ENCODE measurements at regions not wholly inside any gene's neighbourhood (a gene's known extent, or its start where the extent isn't known, plus 50 kb on each side); places are given as distances from the start of the nearest gene placed in this dataset.
"Not testable (repeated sequence)": the region's sequence is repeated elsewhere in the genome, so short reads cannot be mapped to it uniquely, and the experiment has no call there.

- no peak overlapping the region for H3K4me3 ChIP-seq
- H3K4me1 ChIP-seq (replicated peaks in 1 of 2), result no peaks in the 10 kb centered on the region
- TF ChIP-seq POLR2A (IDR thresholded peaks at IDR 0.05), result no peak
- TF ChIP-seq, protein P1, sequence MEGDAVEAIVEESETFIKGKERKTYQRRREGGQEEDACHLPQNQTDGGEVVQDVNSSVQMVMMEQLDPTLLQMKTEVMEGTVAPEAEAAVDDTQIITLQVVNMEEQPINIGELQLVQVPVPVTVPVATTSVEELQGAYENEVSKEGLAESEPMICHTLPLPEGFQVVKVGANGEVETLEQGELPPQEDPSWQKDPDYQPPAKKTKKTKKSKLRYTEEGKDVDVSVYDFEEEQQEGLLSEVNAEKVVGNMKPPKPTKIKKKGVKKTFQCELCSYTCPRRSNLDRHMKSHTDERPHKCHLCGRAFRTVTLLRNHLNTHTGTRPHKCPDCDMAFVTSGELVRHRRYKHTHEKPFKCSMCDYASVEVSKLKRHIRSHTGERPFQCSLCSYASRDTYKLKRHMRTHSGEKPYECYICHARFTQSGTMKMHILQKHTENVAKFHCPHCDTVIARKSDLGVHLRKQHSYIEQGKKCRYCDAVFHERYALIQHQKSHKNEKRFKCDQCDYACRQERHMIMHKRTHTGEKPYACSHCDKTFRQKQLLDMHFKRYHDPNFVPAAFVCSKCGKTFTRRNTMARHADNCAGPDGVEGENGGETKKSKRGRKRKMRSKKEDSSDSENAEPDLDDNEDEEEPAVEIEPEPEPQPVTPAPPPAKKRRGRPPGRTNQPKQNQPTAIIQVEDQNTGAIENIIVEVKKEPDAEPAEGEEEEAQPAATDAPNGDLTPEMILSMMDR (IDR thresholded peaks at IDR 0.05), result no peak
- no peak overlapping the region for H3K27ac ChIP-seq
- 76 to 85% (median 78%) methylated on average over 6 of the region's 6 CpGs for WGBS, 4 donors
- DNase-seq, result no peak
- intact Hi-C loops (cut with DNase I), result no loop called here
- H3K27me3 ChIP-seq, result no peaks in the 10 kb centered on the region
- H3K36me3 ChIP-seq (replicated peaks in 1 of 2), result no peaks in the 10 kb centered on the region
- H3K9me3 ChIP-seq (replicated peaks in 1 of 3), result no peaks in the 10 kb centered on the region
Observed at GRCh38 chr1:47661040-47661439, 223.2 kb downstream of the FOXD2 start.

DNA sequence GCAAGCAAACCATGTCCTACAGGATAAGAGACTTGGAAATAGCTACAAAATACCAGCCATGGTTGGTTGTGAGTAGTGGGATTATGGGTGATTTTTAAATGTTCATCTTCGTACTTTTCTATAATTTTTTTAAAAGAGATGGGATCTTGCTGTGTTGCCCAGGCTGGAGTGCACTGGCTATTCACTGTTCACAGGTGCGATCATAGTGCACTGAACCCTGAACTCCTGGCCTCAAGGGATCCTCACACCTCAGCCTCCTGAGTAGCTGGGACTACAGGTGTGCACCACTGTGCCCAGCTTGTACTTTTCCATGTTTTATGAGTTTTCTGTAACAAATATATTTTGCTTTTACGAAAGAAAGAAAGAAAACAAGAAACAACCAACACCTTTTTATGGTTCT, 224.2 kb downstream of the FOXD2 start:
- WGBS, 4 donors, result 79 to 90% (median 85%) methylated on average over 3 of the region's 3 CpGs
- H3K36me3 ChIP-seq (replicated peaks in 1 of 2), result no peaks in the 10 kb centered on the region
- no peak overlapping the region for H3K4me3 ChIP-seq
- DNase-seq, result no peak
- no peaks in the 10 kb centered on the region for H3K27me3 ChIP-seq
- H3K27ac ChIP-seq, result no peak overlapping the region
- H3K9me3 ChIP-seq (replicated peaks in 1 of 3), result no peaks in the 10 kb centered on the region
- TF ChIP-seq POLR2A (IDR thresholded peaks at IDR 0.05), result no peak
- TF ChIP-seq, protein P1 (IDR thresholded peaks at IDR 0.05), result no peak
- no peaks in the 10 kb centered on the region for H3K4me1 ChIP-seq (replicated peaks in 1 of 2)
- intact Hi-C loops (cut with DNase I), result no loop called here

GRCh38 chr1:47663286-47663685, 225.4 kb downstream of the FOXD2 start:
- Histone ChIP-seq H3K36me3 (replicated peaks in 1 of 2) (no peaks in the 10 kb centered on the region), H3K27ac (no peak overlapping the region), H3K4me3 (no peak overlapping the region), H3K9me3 (replicated peaks in 1 of 3) (no peaks in the 10 kb centered on the region), H3K27me3 (no peaks in the 10 kb centered on the region), H3K4me1 (replicated peaks in 1 of 2) (no peaks in the 10 kb centered on the region)
- intact Hi-C loops (cut with DNase I), result no loop called here
- TF ChIP-seq, protein P1 (IDR thresholded peaks at IDR 0.05), result no peak
- no peak for TF ChIP-seq POLR2A (IDR thresholded peaks at IDR 0.05)
- DNase-seq, result no peak
- 72 to 90% (median 81%) methylated on average over 6 of the region's 6 CpGs for WGBS, 4 donors

DNA sequence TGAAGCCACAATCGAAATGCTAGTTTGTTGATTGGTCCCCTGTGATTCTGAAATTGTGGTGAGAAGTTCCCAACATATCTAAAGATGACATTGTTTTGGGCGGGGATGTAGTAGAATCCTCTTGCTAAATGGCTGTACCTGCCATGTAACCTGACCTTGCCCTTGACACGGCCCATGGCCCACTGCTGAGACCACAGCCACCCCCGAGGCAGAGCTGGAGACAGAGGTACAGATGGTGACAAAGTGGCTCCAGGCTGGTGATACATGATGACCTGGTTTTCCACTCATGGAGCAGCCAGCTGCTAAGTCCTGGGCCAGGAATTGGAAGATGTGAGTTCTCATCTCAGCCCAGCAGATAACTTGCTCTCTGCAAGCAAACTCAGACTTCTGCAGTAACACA, 226.5 kb downstream of the FOXD2 start:
- Histone ChIP-seq H3K27me3 (no peaks in the 10 kb centered on the region), H3K36me3 (replicated peaks in 1 of 2) (no peaks in the 10 kb centered on the region), H3K4me1 (replicated peaks in 1 of 2) (no peaks in the 10 kb centered on the region), H3K27ac (no peak overlapping the region), H3K4me3 (no peak overlapping the region), H3K9me3 (replicated peaks in 1 of 3) (no peaks in the 10 kb centered on the region)
- intact Hi-C loops (cut with DNase I), result no loop called here
- TF ChIP-seq, protein P1 (IDR thresholded peaks at IDR 0.05), result no peak
- no peak for TF ChIP-seq POLR2A (IDR thresholded peaks at IDR 0.05)
- whole genome bisulfite sequencing, 4 donors, result 58 to 94% (median 75%) methylated on average over 2 to 4 of the region's 4 CpGs
- DNase-seq, result no peak

GRCh38 chr1:47664896-47665295, 227.1 kb downstream of the FOXD2 start:
- peak in 1 of 7 donors; percentile 21 for DNase-seq
- H3K4me1 ChIP-seq (replicated peaks in 1 of 2); intact Hi-C loops (cut with DNase I); H3K4me3 ChIP-seq; H3K36me3 ChIP-seq (replicated peaks in 1 of 2); H3K27me3 ChIP-seq; H3K27ac ChIP-seq; H3K9me3 ChIP-seq (replicated peaks in 1 of 3): not testable (repeated sequence)
- 84 to 93% (median 89%) methylated on average over 7 to 8 of the region's 8 CpGs for WGBS, 4 donors
